ENCODE measurements at regions not wholly inside any gene's neighbourhood (a gene's known extent, or its start where the extent isn't known, plus 50 kb on each side); places are given as distances from the start of the nearest gene placed in this dataset.

DNA sequence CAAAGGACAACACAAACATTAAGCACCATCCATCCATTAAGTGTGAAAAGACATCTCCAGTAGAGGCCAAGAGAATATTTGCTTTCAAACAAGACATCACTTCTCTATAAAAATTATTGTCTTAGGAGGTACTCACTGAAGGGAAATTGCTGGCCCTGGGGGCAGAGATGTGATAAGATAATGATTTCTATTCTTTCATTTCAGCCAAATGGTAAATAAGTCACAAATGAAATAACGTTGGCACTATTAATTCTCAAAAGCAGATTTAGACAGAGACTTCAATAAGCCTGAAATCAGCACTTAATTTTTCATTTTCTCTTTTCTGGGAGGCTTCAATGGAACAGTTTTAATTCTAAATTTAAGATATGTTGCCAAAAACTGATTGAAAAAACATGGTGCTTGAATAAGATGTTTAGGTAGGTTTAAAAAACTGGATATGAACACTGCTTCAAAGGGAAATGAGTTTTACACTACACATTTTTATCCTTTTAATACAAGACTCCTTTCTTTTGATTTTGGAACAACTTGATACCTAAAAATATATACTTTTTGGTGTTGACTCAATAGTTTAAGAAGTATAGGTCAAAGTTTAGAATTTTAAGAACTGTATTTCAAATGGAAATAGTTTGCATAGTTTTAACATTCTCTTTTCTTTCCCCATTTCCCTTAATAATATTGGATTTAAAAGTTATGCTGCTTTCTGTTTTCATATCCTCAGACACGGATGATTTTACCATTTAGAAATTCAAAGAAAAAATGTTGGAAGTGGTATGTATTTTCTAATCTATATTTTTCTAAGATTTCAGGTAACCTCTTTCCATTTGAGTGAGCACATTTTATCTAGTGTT, 204.0 kb downstream of the AHR start:
- TF ChIP-seq, protein P1, sequence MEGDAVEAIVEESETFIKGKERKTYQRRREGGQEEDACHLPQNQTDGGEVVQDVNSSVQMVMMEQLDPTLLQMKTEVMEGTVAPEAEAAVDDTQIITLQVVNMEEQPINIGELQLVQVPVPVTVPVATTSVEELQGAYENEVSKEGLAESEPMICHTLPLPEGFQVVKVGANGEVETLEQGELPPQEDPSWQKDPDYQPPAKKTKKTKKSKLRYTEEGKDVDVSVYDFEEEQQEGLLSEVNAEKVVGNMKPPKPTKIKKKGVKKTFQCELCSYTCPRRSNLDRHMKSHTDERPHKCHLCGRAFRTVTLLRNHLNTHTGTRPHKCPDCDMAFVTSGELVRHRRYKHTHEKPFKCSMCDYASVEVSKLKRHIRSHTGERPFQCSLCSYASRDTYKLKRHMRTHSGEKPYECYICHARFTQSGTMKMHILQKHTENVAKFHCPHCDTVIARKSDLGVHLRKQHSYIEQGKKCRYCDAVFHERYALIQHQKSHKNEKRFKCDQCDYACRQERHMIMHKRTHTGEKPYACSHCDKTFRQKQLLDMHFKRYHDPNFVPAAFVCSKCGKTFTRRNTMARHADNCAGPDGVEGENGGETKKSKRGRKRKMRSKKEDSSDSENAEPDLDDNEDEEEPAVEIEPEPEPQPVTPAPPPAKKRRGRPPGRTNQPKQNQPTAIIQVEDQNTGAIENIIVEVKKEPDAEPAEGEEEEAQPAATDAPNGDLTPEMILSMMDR (IDR thresholded peaks at IDR 0.05) = no peak
- TF ChIP-seq POLR2AphosphoS5 (IDR thresholded peaks at IDR 0.05; ENCODE audit: insufficient read depth in 1 of 2, low read depth in 1 of 2) = no peak

Data from vagina (tissue), 2 donors.